IMR-90 (cell line): ENCODE measurements at regions not wholly inside any gene's neighbourhood (a gene's known extent, or its start where the extent isn't known, plus 50 kb on each side); places are given as distances from the start of the nearest gene placed in this dataset.

Experiments
- ATAC-seq: fragments of 200-7000 bp; cut with Tn5 transposase; 2 replicates; pipeline ENCODE4 v1.9.1; 2020; ENCODE audit warnings: low read depth, mild to moderate bottlenecking, moderate library complexity
- BruUV-seq: library from RNA; stranded (reverse); fragments of 400-500 nt; replicated peaks from 2 replicates; lab custom pipeline; 2021; lab: Mats Ljungman, UMichigan
- CTCF ChIA-PET: fragments of 300-600 bp; formaldehyde crosslinking; extraction: SDS; loops from one replicate; lab custom pipeline; 2021; ENCODE audit warnings: antibody characterized with exemption; lab: Yijun Ruan, JAX
- POLR2A ChIA-PET: fragments of 300-600 bp; sonication (Branson Sonifier 250); formaldehyde crosslinking; loops from one replicate; lab custom pipeline; 2022; ENCODE audit warnings: antibody characterized with exemption; ENCODE audit not compliant: unreplicated experiment; lab: Charles Lee
- DNase-seq: peaks from one replicate; pipeline ENCODE4 v3.0.0; 2013
- H2AFZ ChIP-seq: replicated peaks from 2 replicates; pipeline ENCODE3; 2013; ENCODE audit warnings: low read length, mild to moderate bottlenecking; ENCODE audit not compliant: poor library complexity
- H2AK5ac ChIP-seq: 2 replicates; pipeline ENCODE4 v1.6.1; 2013; ENCODE audit warnings: low read depth, low read length, inconsistent platforms
- H2AK9ac ChIP-seq: replicated peaks from 2 replicates; pipeline ENCODE3; 2013; ENCODE audit warnings: mild to moderate bottlenecking, low read depth, low read length, moderate library complexity; ENCODE audit not compliant: poor library complexity
- H2BK120ac ChIP-seq: 2 replicates; pipeline ENCODE4 v1.6.1; 2013; ENCODE audit warnings: low read depth, low read length, inconsistent platforms
- H2BK15ac ChIP-seq: 3 replicates; pipeline ENCODE4 v1.6.1; 2013; ENCODE audit warnings: low read depth, low read length, inconsistent platforms
- H2BK20ac ChIP-seq: 2 replicates; pipeline ENCODE4 v1.6.1; 2013; ENCODE audit warnings: low read depth, mild to moderate bottlenecking, inconsistent platforms, low read length, moderate library complexity
- H2BK5ac ChIP-seq: 2 replicates; pipeline ENCODE4 v1.6.1; 2013; ENCODE audit warnings: mild to moderate bottlenecking, low read depth, low read length, inconsistent platforms; ENCODE audit not compliant: poor library complexity, severe bottlenecking
- H3K14ac ChIP-seq: replicated peaks from 2 replicates; pipeline ENCODE4 v1.6.1; 2013; ENCODE audit warnings: low read depth, low read length, inconsistent platforms
- H3K18ac ChIP-seq: 2 replicates; pipeline ENCODE4 v1.6.1; 2013; ENCODE audit warnings: low read depth, low read length, control low read depth
- H3K23ac ChIP-seq: 2 replicates; pipeline ENCODE4 v1.6.1; 2013; ENCODE audit warnings: low read depth, low read length, inconsistent platforms
- H3K27ac ChIP-seq: 2 replicates; pipeline ENCODE4 v1.5.1; 2013; ENCODE audit warnings: mild to moderate bottlenecking, control low read depth, low read length; ENCODE audit not compliant: insufficient read depth
- H3K27me3 ChIP-seq: 2 replicates; pipeline ENCODE4 v1.6.1; 2013; ENCODE audit warnings: low read length; ENCODE audit not compliant: control insufficient read depth, insufficient read depth
- H3K36me3 ChIP-seq: 2 replicates; pipeline ENCODE4 v1.6.1; 2013; ENCODE audit warnings: low read length, mixed read lengths; ENCODE audit not compliant: control insufficient read depth, insufficient read depth
- H3K4ac ChIP-seq: 2 replicates; pipeline ENCODE4 v1.6.1; 2013; ENCODE audit warnings: low read depth, low read length, inconsistent platforms
- H3K4me1 ChIP-seq: 2 replicates; pipeline ENCODE4 v1.6.1; 2013; ENCODE audit warnings: low read length, mixed read lengths; ENCODE audit not compliant: control insufficient read depth, insufficient read depth
- H3K4me2 ChIP-seq: 2 replicates; pipeline ENCODE4 v1.6.1; 2013; ENCODE audit warnings: low read depth, mild to moderate bottlenecking, control low read depth, low read length, moderate library complexity
- H3K4me3 ChIP-seq: 2 replicates; pipeline ENCODE4 v1.5.1; 2013; ENCODE audit warnings: low read depth, mild to moderate bottlenecking, control low read depth, low read length, moderate library complexity; ENCODE audit not compliant: insufficient read depth
- H3K56ac ChIP-seq: 2 replicates; pipeline ENCODE4 v1.6.1; 2013; ENCODE audit warnings: low read length, inconsistent platforms; ENCODE audit not compliant: insufficient read depth; ENCODE audit errors: extremely low read depth
- H3K79me1 ChIP-seq, 2 experiments: 2 replicates each; pipeline ENCODE4 v1.6.1; 2013; ENCODE audit warnings: low read length in 2 of 2, inconsistent platforms in 1 of 2, low read depth in 1 of 2
- H3K9ac ChIP-seq: 2 replicates; pipeline ENCODE4 v1.6.1; 2013; ENCODE audit warnings: low read depth, low read length, control low read depth
- H3K9me1 ChIP-seq: 2 replicates; pipeline ENCODE4 v1.6.1; 2013; ENCODE audit warnings: low read length, inconsistent platforms; ENCODE audit not compliant: insufficient read depth
- H3K9me3 ChIP-seq: 2 replicates; pipeline ENCODE4 v1.6.1; 2013; ENCODE audit warnings: low read length; ENCODE audit not compliant: control insufficient read depth, insufficient read depth
- H4K20me1 ChIP-seq: 2 replicates; pipeline ENCODE4 v1.6.1; 2013; ENCODE audit warnings: low read length, inconsistent platforms; ENCODE audit not compliant: insufficient read depth
- H4K5ac ChIP-seq: 2 replicates; pipeline ENCODE4 v1.6.1; 2013; ENCODE audit warnings: mild to moderate bottlenecking, low read depth, low read length, control low read depth
- H4K8ac ChIP-seq, 2 experiments: 2 replicates each; pipeline ENCODE4 v1.6.1; 2013; ENCODE audit warnings: low read depth in 2 of 2, low read length in 2 of 2, control low read depth in 1 of 2, inconsistent platforms in 1 of 2
- H4K91ac ChIP-seq: 2 replicates; pipeline ENCODE4 v1.6.1; 2013; ENCODE audit warnings: low read depth, low read length, inconsistent platforms; ENCODE audit not compliant: insufficient read depth
- BHLHE40 ChIP-seq: fragments of 150-350 bp; IDR thresholded peaks from 2 replicates; pipeline ENCODE4 v1.6.1; 2016; ENCODE audit warnings: mild to moderate bottlenecking, low read depth, low read length
- CHD1 ChIP-seq: IDR thresholded peaks from 2 replicates; pipeline ENCODE4 v1.6.1; 2012; ENCODE audit warnings: low read depth, low read length, improper control_type of control experiment
- MAFK ChIP-seq: IDR thresholded peaks from 2 replicates; pipeline ENCODE4 v1.6.1; 2012; ENCODE audit warnings: low read depth, low read length, improper control_type of control experiment
- MXI1 ChIP-seq: IDR thresholded peaks from 2 replicates; pipeline ENCODE4 v1.6.1; 2012; ENCODE audit warnings: low read depth, mild to moderate bottlenecking, low read length, moderate library complexity, borderline replicate concordance
- POLR2A ChIP-seq: IDR thresholded peaks from 2 replicates; pipeline ENCODE4 v1.6.1; 2012; ENCODE audit warnings: mild to moderate bottlenecking, low read depth, low read length
- RCOR1 ChIP-seq: IDR thresholded peaks from 2 replicates; pipeline ENCODE4 v1.6.1; 2012; ENCODE audit warnings: mild to moderate bottlenecking, low read length, improper control_type of control experiment; ENCODE audit not compliant: insufficient replicate concordance
- RFX5 ChIP-seq: IDR thresholded peaks from 2 replicates; pipeline ENCODE4 v1.8.0; 2012; ENCODE audit warnings: low read depth, mild to moderate bottlenecking, low read length, moderate library complexity
- WGBS, 2 experiments: methylation state at CpG; one replicate each; pipeline versions ENCODE4 v1.1.5 to v1.1.7; 2013; ENCODE audit warnings: missing lambda C conversion rate in 2 of 2; ENCODE audit not compliant: insufficient read length in 1 of 2; ENCODE audit errors: extremely low coverage in 2 of 2; 5-methylcytosine and 5-hydroxymethylcytosine counted together
- dilution Hi-C: fragments of 300-500 bp; cut with HindIII; formaldehyde crosslinking; loops from one replicate; pipeline ENCODE4 v1.14.3; 2018; ENCODE audit warnings: low sequenced_read_pairs; ENCODE audit not compliant: unreplicated experiment
- in situ Hi-C: fragments of 300-500 bp; cut with MboI; formaldehyde crosslinking; loops from 3 replicates; pipeline ENCODE4 v1.14.3; 2019; ENCODE audit warnings: low sequenced_read_pairs, inconsistent platforms, mixed read lengths
- intact Hi-C: fragments of 100-400 bp; cut with micrococcal nuclease; formaldehyde crosslinking; loops from 2 replicates; pipeline ENCODE4 v1.10.0; 2022
- TF ChIP-seq, protein P1 (sequence below): fragments of 150-350 bp; IDR thresholded peaks from 2 replicates; pipeline ENCODE4 v1.6.1; 2017; ENCODE audit warnings: mild to moderate bottlenecking, antibody characterized with exemption, low read length, low read depth
- TF ChIP-seq, protein P2 (sequence below): conservative IDR thresholded peaks from 2 replicates; pipeline ENCODE4 v1.5.1; 2012; ENCODE audit warnings: mild to moderate bottlenecking, low read depth, low read length, improper control_type of control experiment

DNA sequence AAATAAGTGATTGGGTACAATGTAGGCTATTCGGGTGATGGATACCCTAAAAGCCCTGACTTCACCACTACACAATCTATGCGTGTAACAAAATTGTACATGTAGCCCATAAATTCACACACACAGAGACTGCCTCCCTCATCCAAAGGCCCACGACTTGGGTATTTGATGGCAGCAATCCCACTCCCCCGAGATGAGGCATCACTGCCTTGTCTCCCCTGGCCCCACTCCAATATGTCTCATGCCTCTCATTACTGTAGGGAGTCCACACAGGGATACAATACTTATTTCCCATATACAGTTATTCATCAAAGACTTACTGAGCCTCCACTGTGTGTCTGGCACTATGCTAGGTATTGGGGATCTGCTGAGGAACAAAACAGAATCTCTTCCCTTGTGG, 192.6 kb downstream of the CBLN1 start:
- H3K14ac ChIP-seq = no peak overlapping the region
- WGBS, 2 experiments = no CpG with 5 or more reads among the region's 4 CpGs

More for the DNA sequence above, 192.6 kb downstream of the CBLN1 start:
- H3K4me1 ChIP-seq = no peaks in the 10 kb centered on the region
- no peak overlapping the region for H2BK20ac ChIP-seq
- DNase-seq (no peak), ATAC-seq (no peak)
- no peak overlapping the region for H3K27ac ChIP-seq
- H3K36me3 ChIP-seq = no peaks in the 10 kb centered on the region
- H3K9me1 ChIP-seq = no peaks in the 10 kb centered on the region
- H3K56ac ChIP-seq = no peak overlapping the region
- no peak overlapping the region for H2AK9ac ChIP-seq
- no peak overlapping the region for H3K4me2 ChIP-seq
- no peaks in the 10 kb centered on the region for H3K79me1 ChIP-seq
- TF ChIP-seq MXI1 (no peak), POLR2A (no peak), RCOR1 (no peak), MAFK (no peak), RFX5 (no peak), CHD1 (no peak), BHLHE40 (no peak)
- TF ChIP-seq, protein P1, sequence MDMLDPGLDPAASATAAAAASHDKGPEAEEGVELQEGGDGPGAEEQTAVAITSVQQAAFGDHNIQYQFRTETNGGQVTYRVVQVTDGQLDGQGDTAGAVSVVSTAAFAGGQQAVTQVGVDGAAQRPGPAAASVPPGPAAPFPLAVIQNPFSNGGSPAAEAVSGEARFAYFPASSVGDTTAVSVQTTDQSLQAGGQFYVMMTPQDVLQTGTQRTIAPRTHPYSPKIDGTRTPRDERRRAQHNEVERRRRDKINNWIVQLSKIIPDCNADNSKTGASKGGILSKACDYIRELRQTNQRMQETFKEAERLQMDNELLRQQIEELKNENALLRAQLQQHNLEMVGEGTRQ = no peak
- TF ChIP-seq, protein P2, sequence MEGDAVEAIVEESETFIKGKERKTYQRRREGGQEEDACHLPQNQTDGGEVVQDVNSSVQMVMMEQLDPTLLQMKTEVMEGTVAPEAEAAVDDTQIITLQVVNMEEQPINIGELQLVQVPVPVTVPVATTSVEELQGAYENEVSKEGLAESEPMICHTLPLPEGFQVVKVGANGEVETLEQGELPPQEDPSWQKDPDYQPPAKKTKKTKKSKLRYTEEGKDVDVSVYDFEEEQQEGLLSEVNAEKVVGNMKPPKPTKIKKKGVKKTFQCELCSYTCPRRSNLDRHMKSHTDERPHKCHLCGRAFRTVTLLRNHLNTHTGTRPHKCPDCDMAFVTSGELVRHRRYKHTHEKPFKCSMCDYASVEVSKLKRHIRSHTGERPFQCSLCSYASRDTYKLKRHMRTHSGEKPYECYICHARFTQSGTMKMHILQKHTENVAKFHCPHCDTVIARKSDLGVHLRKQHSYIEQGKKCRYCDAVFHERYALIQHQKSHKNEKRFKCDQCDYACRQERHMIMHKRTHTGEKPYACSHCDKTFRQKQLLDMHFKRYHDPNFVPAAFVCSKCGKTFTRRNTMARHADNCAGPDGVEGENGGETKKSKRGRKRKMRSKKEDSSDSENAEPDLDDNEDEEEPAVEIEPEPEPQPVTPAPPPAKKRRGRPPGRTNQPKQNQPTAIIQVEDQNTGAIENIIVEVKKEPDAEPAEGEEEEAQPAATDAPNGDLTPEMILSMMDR = no peak
- no peak overlapping the region for H2BK15ac ChIP-seq
- no peak overlapping the region for H3K4me3 ChIP-seq
- H2AFZ ChIP-seq = no peak overlapping the region
- H4K91ac ChIP-seq = no peak overlapping the region
- intact Hi-C loops = no loop called here
- H2AK5ac ChIP-seq = no peak overlapping the region
- no peak overlapping the region for H4K8ac ChIP-seq
- no peak overlapping the region for H3K23ac ChIP-seq
- dilution Hi-C loops = no loop called here
- no peak overlapping the region for H4K5ac ChIP-seq
- POLR2A ChIA-PET = no interaction called here
- no peak overlapping the region for H3K18ac ChIP-seq
- H3K27me3 ChIP-seq = no peaks in the 10 kb centered on the region
- no peak overlapping the region for H3K4ac ChIP-seq
- H3K9ac ChIP-seq = no peak overlapping the region
- no peak overlapping the region for H2BK120ac ChIP-seq
- in situ Hi-C loops = no loop called here
- no TSS peak for BruUV-seq
- CTCF ChIA-PET = no interaction called here
- H2BK5ac ChIP-seq = no peak overlapping the region
- H3K9me3 ChIP-seq = no peaks in the 10 kb centered on the region
- H4K20me1 ChIP-seq = no peaks in the 10 kb centered on the region
